ENCODE measurements at regions not wholly inside any gene's neighbourhood (a gene's known extent, or its start where the extent isn't known, plus 50 kb on each side); places are given as distances from the start of the nearest gene placed in this dataset.

DNA sequence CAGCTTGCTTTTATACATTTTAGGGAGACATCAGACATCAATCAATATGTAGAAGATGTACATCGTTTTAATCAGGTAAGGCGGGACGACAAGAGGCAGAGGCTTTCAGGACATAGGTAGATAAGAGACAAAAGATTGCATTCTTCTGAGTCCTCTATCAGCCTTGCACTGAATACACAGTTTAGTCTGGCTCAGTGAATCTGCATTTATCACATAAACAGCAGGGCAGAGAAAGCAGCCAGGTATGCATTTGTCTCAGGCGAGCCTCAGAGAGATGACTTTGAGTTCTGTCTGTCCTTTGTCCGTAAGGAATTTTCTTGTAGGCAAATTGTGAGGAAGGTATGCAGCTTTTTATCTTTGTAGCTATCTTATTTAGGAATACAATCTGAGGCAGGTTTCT lies 202.8 kb upstream of the TAS2R1 start:
- H3F3A ChIP-seq (ENCODE audit: insufficient read depth, low read length, poor library complexity, severe bottlenecking) = peaks cover 3% of the 10 kb centered on the region
- H3K4me3 ChIP-seq (ENCODE audit: low read length) = no peak overlapping the region
- TF ChIP-seq, protein P1, sequence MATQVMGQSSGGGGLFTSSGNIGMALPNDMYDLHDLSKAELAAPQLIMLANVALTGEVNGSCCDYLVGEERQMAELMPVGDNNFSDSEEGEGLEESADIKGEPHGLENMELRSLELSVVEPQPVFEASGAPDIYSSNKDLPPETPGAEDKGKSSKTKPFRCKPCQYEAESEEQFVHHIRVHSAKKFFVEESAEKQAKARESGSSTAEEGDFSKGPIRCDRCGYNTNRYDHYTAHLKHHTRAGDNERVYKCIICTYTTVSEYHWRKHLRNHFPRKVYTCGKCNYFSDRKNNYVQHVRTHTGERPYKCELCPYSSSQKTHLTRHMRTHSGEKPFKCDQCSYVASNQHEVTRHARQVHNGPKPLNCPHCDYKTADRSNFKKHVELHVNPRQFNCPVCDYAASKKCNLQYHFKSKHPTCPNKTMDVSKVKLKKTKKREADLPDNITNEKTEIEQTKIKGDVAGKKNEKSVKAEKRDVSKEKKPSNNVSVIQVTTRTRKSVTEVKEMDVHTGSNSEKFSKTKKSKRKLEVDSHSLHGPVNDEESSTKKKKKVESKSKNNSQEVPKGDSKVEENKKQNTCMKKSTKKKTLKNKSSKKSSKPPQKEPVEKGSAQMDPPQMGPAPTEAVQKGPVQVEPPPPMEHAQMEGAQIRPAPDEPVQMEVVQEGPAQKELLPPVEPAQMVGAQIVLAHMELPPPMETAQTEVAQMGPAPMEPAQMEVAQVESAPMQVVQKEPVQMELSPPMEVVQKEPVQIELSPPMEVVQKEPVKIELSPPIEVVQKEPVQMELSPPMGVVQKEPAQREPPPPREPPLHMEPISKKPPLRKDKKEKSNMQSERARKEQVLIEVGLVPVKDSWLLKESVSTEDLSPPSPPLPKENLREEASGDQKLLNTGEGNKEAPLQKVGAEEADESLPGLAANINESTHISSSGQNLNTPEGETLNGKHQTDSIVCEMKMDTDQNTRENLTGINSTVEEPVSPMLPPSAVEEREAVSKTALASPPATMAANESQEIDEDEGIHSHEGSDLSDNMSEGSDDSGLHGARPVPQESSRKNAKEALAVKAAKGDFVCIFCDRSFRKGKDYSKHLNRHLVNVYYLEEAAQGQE (IDR thresholded peaks at IDR 0.05; ENCODE audit: borderline replicate concordance) = no peak
- TF ChIP-seq RAD21 (conservative IDR thresholded peaks at IDR 0.05) (no peak), EZH2 (IDR thresholded peaks at IDR 0.05; ENCODE audit: borderline replicate concordance, insufficient read depth, low read length, poor library complexity, severe bottlenecking) (no peak), TAF1 (IDR thresholded peaks at IDR 0.05; ENCODE audit: low read depth) (no peak)
- H3K9me3 ChIP-seq (ENCODE audit: low read length) = no peaks in the 10 kb centered on the region
- H3K9me2 ChIP-seq (ENCODE audit: insufficient read depth, low read length) = no peaks in the 10 kb centered on the region
- H3K4me2 ChIP-seq (ENCODE audit: low read length) = no peak overlapping the region
- no peak overlapping the region for H3K9ac ChIP-seq (ENCODE audit: low read length)
- no peaks in the 10 kb centered on the region for H3K27me3 ChIP-seq (ENCODE audit: insufficient read depth, low read depth, low read length)
- H2AFZ ChIP-seq (ENCODE audit: low read depth, low read length) = no peak overlapping the region
- no peaks in the 10 kb centered on the region for H3K36me3 ChIP-seq (ENCODE audit: insufficient read depth, low read length)
- H3K27ac ChIP-seq (ENCODE audit: low read length) = no peak overlapping the region
- no peaks in the 10 kb centered on the region for H4K20me1 ChIP-seq (ENCODE audit: insufficient read depth)
- H3K79me2 ChIP-seq (replicated peaks; ENCODE audit: insufficient read depth, low read length) = no peaks in the 10 kb centered on the region

DNA sequence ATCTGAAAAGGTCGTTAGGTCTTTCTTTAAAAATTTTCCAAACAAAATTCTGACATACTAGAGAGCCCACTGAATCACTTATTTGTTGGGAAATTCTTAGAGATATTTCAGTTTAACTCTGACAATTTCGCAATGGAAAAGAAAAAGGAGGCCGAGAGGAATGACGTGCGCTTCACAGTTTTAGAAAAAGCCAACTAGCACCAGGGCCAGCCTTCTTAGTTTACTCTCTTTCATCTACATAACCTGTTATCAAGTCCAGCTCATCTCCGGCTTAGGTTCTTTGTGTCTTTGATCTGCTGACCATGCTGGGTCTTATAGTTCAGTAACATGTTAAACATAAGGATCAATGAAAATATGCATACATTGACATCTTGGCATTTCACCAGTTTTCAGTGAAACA lies 201.7 kb upstream of the TAS2R1 start:
- H3K4me3 ChIP-seq (ENCODE audit: low read length) = no peak overlapping the region
- H3K9me2 ChIP-seq (ENCODE audit: insufficient read depth, low read length) = no peaks in the 10 kb centered on the region
- no peaks in the 10 kb centered on the region for H4K20me1 ChIP-seq (ENCODE audit: insufficient read depth)
- no peak for TF ChIP-seq EP300 (conservative IDR thresholded peaks at IDR 0.05; ENCODE audit: poor library complexity, severe bottlenecking)
- no peak for TF ChIP-seq RAD21 (conservative IDR thresholded peaks at IDR 0.05)
- TF ChIP-seq MXI1 (conservative IDR thresholded peaks at IDR 0.05; ENCODE audit: poor library complexity, severe bottlenecking) = no peak
- no peak for TF ChIP-seq TAF1 (IDR thresholded peaks at IDR 0.05; ENCODE audit: low read depth)
- TF ChIP-seq, protein P1 (IDR thresholded peaks at IDR 0.05; ENCODE audit: borderline replicate concordance) = no peak
- no peak for TF ChIP-seq SMC3 (conservative IDR thresholded peaks at IDR 0.05; ENCODE audit: poor library complexity)
- peaks cover 3% of the 10 kb centered on the region for H3F3A ChIP-seq (ENCODE audit: insufficient read depth, low read length, poor library complexity, severe bottlenecking)
- H3K27me3 ChIP-seq (ENCODE audit: insufficient read depth, low read depth, low read length) = no peaks in the 10 kb centered on the region
- H3K36me3 ChIP-seq (ENCODE audit: insufficient read depth, low read length) = no peaks in the 10 kb centered on the region
- no peaks in the 10 kb centered on the region for H3K9me3 ChIP-seq (ENCODE audit: low read length)
- no peak overlapping the region for H3K27ac ChIP-seq (ENCODE audit: low read length)
- no peak overlapping the region for H3K4me2 ChIP-seq (ENCODE audit: low read length)
- no peak overlapping the region for H3K9ac ChIP-seq (ENCODE audit: low read length)
- H2AFZ ChIP-seq (ENCODE audit: low read depth, low read length) = no peak overlapping the region
- H3K79me2 ChIP-seq (replicated peaks; ENCODE audit: insufficient read depth, low read length) = no peaks in the 10 kb centered on the region

Measured in neural cell (in vitro differentiated cells).